GM12891 (cell line): ENCODE measurements at regions not wholly inside any gene's neighbourhood (a gene's known extent, or its start where the extent isn't known, plus 50 kb on each side); places are given as distances from the start of the nearest gene placed in this dataset.

ENCODE experiments used
- POLR2A ChIP-seq: IDR thresholded peaks from 2 replicates; pipeline ENCODE4 v1.6.1; 2011; ENCODE audit warnings: low read depth, low read length, control low read depth
- POLR2AphosphoS5 ChIP-seq: IDR thresholded peaks from 2 replicates; pipeline ENCODE4 v1.6.1; 2011; ENCODE audit warnings: low read depth, low read length, control low read depth
- POU2F2 ChIP-seq: IDR thresholded peaks from 2 replicates; pipeline ENCODE4 v1.6.1; 2011; ENCODE audit warnings: low read depth, mild to moderate bottlenecking, control low read depth, low read length, moderate library complexity
- SPI1 ChIP-seq: IDR thresholded peaks from 2 replicates; pipeline ENCODE4 v1.6.1; 2011; ENCODE audit warnings: low read depth, low read length, control low read depth
- TAF1 ChIP-seq: IDR thresholded peaks from 2 replicates; pipeline ENCODE4 v1.6.1; 2011; ENCODE audit warnings: low read depth, low read length, control low read depth

DNA sequence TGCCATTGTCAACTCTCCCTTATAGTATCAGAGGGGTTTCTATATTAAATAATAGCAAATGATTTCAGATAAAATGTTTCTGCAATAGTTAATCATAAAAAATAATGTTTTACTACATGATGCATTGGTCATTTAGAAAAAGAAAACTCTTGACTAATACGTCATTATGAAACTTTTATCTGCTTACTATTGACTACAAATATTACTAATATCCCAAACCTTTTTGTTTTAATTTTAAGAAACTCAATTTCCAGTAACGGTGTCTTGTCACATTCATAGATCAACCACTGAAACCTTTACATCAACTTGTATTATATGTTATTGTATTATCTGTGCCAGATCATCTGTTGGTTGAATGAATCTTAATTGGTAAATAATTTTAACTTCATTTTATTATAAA, 482.9 kb upstream of the SLC35B3 start:
- TF ChIP-seq POLR2AphosphoS5, result no peak
- TF ChIP-seq POLR2A, result no peak
- no peak for TF ChIP-seq TAF1
- no peak for TF ChIP-seq POU2F2
- no peak for TF ChIP-seq SPI1
